GM10248 (cell line): ENCODE measurements at regions not wholly inside any gene's neighbourhood (a gene's known extent, or its start where the extent isn't known, plus 50 kb on each side); places are given as distances from the start of the nearest gene placed in this dataset.

ENCODE experiments used
- CTCF ChIA-PET: fragments of 300-600 bp; sonication (Branson Sonifier 250); formaldehyde crosslinking; extraction: SDS; loops from one replicate; lab custom pipeline; 2021; ENCODE audit warnings: antibody characterized with exemption; lab: Yijun Ruan, JAX
- POLR2A ChIA-PET: fragments of 350-650 bp; sonication (Branson Sonifier 250); formaldehyde crosslinking; extraction: SDS; loops from one replicate; lab custom pipeline; 2020; ENCODE audit warnings: antibody characterized with exemption; lab: Yijun Ruan, JAX
- DNase-seq: peaks from one replicate; pipeline ENCODE4 v3.0.0; 2012; ENCODE audit errors: extremely low spot score
- TF ChIP-seq, protein P1 (sequence below): IDR thresholded peaks from 2 replicates; pipeline ENCODE4 v1.5.1; 2012; ENCODE audit warnings: mild to moderate bottlenecking, low read depth; ENCODE audit errors: extremely low read depth, missing control alignments, control extremely low read depth

DNA sequence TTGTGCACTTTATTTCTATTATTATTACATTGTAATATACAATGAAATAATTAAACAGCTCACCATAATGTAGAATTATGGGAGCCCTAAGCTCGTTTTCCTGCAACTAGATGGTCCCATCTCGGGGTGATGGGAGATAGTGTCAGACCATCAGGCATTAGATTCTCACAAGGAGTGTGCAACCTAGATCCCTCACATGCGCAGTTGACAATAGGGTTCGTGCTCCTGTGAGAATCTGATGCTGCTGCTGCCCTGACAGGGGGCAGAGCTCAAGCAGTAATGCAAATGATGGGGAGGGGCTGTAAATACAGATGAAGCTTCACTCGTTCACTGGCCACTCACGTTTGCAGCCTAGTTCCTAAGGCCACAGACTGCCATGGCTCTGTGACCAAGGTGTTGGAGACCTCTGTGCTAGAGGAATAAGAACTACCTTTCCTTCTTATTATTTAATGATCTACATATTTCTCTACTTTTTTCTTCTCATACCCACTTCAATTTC lies 492.9 kb upstream of the INTU start:
- no peak for DNase-seq
- TF ChIP-seq, protein P1, sequence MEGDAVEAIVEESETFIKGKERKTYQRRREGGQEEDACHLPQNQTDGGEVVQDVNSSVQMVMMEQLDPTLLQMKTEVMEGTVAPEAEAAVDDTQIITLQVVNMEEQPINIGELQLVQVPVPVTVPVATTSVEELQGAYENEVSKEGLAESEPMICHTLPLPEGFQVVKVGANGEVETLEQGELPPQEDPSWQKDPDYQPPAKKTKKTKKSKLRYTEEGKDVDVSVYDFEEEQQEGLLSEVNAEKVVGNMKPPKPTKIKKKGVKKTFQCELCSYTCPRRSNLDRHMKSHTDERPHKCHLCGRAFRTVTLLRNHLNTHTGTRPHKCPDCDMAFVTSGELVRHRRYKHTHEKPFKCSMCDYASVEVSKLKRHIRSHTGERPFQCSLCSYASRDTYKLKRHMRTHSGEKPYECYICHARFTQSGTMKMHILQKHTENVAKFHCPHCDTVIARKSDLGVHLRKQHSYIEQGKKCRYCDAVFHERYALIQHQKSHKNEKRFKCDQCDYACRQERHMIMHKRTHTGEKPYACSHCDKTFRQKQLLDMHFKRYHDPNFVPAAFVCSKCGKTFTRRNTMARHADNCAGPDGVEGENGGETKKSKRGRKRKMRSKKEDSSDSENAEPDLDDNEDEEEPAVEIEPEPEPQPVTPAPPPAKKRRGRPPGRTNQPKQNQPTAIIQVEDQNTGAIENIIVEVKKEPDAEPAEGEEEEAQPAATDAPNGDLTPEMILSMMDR: no peak
- POLR2A ChIA-PET: no interaction called here
- CTCF ChIA-PET: no interaction called here

DNA sequence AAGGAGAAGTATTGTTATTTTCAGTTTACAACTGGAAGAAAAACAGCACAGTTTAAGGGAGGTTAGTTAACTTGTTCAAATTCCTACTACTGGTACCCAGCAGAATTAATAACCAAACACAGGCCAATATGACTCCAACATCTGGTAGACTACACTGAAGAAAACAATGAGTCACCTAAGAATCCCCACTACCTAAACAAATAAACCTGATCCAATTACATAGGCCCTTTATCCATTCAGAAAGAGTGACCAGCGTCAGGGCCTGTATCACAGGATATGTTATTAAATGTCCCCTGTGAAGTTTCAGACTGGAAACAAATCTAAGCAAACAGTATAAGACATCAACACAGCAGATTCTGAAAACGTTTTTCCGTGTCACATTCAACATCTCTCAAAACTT lies 492.5 kb upstream of the INTU start:
- DNase-seq: no peak
- TF ChIP-seq, protein P1: no peak
- ChIA-PET POLR2A (no interaction called here), CTCF (no interaction called here)

DNA sequence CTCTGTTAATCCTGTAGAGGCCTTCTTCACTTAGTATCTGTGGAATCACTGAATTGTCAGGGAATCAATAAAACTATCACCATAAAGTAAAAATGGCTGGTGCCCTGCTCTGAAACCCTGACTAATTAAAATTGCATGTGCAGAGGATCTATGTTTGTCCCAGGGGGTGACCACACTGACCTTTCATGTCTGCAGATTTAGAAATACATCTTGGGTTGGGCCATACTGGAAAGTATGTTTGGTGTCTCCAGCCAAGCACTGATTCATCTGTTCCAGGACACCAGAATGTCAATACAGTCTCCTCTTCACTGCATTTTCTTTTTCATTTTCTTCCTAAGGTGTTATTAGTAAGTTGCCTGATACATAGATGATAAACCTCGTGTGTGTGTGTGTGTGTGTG lies 490.9 kb upstream of the INTU start:
- ChIA-PET CTCF (interaction anchor here (0.6 kb wide), 1 partner anchor 9 kb away, joined by 3 read pairs; no protein-coding TSS in a partner anchor), POLR2A (no interaction called here)

DNA sequence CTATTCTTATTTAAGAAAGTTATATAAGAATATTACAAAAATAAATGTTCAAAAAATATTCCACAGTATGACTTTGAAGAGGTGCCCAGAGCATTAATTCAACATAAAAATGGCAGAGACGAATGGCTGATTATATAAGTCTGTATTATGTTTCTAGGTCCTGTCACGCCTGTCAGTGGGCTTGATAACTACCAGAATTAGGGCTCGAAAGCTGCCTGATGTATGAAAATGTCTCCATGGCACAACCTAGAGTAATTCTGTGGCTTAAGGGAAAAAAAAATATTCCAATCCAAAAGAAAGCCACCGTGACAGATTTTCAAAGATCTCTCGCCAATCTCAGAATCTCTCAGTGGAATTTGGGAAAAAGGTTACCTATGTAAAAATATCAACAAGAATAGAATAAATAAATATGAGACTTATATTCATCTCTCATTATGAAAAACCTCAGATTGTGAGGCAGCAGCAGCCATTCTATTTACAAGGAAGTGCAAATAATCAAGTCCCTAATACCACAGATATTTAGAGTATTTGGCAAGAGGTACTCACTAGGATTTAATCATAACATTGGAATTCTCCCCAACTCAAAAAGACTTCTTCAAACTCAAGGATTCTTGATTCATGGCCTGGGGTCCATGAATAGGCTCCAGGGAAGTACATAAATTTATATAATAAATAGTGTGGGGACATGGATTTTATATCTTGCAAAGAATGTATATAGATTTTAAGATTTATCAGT lies 489.1 kb upstream of the INTU start:
- DNase-seq: no peak
- TF ChIP-seq, protein P1: no peak
- ChIA-PET CTCF (no interaction called here), POLR2A (no interaction called here)

More for the DNA sequence above, 490.9 kb upstream of the INTU start:
- TF ChIP-seq, protein P1: no peak
- no peak for DNase-seq

DNA sequence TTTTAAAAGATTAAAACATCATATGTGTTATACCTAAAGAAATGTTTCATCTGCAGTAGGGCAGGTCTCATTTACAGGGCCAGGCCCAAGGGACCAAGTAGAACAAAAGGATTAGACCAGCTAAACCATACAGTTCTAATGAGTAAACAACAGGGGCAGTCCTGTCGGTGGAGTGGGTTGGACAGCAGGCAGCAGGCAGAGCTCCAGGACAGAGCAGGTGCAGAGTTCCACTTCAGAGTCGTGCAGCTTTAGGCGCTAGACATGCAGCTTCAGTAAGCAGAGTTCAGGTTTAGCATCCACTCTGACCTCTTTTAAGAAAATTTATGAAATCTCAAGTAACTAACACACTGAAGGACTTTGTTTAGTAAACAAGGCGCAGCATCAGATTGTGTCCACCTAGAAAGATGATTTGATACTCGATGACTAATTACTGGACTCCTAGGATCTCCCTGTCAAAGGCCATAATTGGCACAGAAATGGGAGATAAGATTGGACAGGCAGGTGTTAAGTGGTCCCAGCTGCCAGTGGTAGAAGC lies 487.7 kb upstream of the INTU start:
- TF ChIP-seq, protein P1: no peak
- CTCF ChIA-PET: interaction anchor here (1.2 kb wide), 1 partner anchor 10 kb away, joined by 4 read pairs; no protein-coding TSS in a partner anchor
- POLR2A ChIA-PET: no interaction called here
- no peak for DNase-seq

DNA sequence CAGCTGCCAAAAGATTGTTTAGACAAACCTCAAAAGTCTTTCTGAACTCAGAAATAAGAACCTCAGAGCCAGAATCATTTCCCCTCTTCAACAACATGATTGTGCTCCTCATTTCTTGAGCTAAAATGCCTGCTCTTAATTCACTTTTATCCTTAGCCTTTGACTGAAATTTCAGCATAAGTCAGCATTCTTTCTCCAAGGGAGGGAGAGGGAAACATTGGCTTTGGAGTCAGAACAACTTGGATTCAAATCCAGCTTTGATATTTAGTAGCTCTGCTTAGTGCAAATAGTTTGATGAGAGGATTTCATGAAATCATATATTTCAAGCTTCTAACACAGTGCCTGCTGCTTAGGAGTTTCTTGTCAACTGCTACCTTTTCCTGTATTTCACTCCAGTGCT lies 484.6 kb upstream of the INTU start:
- POLR2A ChIA-PET: no interaction called here
- CTCF ChIA-PET: interaction anchor here (1.3 to 1.7 kb wide), 2 partner anchors 11 to 23 kb away, joined by 3 to 5 read pairs; no protein-coding TSS in a partner anchor
- DNase-seq: no peak
- TF ChIP-seq, protein P1: no peak
